ENCODE measurements at regions not wholly inside any gene's neighbourhood (a gene's known extent, or its start where the extent isn't known, plus 50 kb on each side); places are given as distances from the start of the nearest gene placed in this dataset.

GRCh38 chr7:118525020-118525419 is 300.5 kb downstream of the ANKRD7 start:
- POLR2A ChIA-PET: no interaction called here
- no peaks in the 10 kb centered on the region for H3K27me3 ChIP-seq (replicated peaks in 2 of 5; ENCODE audit: control insufficient read depth in 4 of 5, insufficient read depth in 5 of 5, low read length in 4 of 5)
- no peak overlapping the region for H3K4me3 ChIP-seq (ENCODE audit: control insufficient read depth in 1 of 7, extremely low read depth in 1 of 7, insufficient read depth in 4 of 7, low read depth in 2 of 7, low read length in 6 of 7)
- no peaks in the 10 kb centered on the region for H3K9me3 ChIP-seq (ENCODE audit: control extremely low read depth in 1 of 5, control insufficient read depth in 4 of 5, insufficient read depth in 2 of 5, low read depth in 1 of 5, low read length in 4 of 5)
- H3K27ac ChIP-seq (ENCODE audit: insufficient read depth in 1 of 2, low read depth in 1 of 2, low read length in 2 of 2, poor library complexity in 1 of 2, severe bottlenecking in 2 of 2): no peak overlapping the region
- H3K36me3 ChIP-seq (ENCODE audit: control insufficient read depth in 4 of 4, insufficient read depth in 4 of 4, low read length in 3 of 4): no peaks in the 10 kb centered on the region
- CTCF ChIA-PET: no interaction called here
- H3K4me1 ChIP-seq (ENCODE audit: control extremely low read depth in 1 of 4, control insufficient read depth in 4 of 4, insufficient read depth in 4 of 4, low read length in 3 of 4): no peaks in the 10 kb centered on the region
- no peak for DNase-seq

- no peak overlapping the region for H3K27ac ChIP-seq (ENCODE audit: insufficient read depth in 1 of 2, low read depth in 1 of 2, low read length in 2 of 2, poor library complexity in 1 of 2, severe bottlenecking in 2 of 2)
- H3K4me3 ChIP-seq (ENCODE audit: control insufficient read depth in 1 of 7, extremely low read depth in 1 of 7, insufficient read depth in 4 of 7, low read depth in 2 of 7, low read length in 6 of 7): no peak overlapping the region
- ChIA-PET POLR2A (no interaction called here), CTCF (no interaction called here)
- H3K36me3 ChIP-seq (ENCODE audit: control insufficient read depth in 4 of 4, insufficient read depth in 4 of 4, low read length in 3 of 4): no peaks in the 10 kb centered on the region
- H3K9me3 ChIP-seq (ENCODE audit: control extremely low read depth in 1 of 5, control insufficient read depth in 4 of 5, insufficient read depth in 2 of 5, low read depth in 1 of 5, low read length in 4 of 5): no peaks in the 10 kb centered on the region
- DNase-seq: no peak
- no peaks in the 10 kb centered on the region for H3K4me1 ChIP-seq (ENCODE audit: control extremely low read depth in 1 of 4, control insufficient read depth in 4 of 4, insufficient read depth in 4 of 4, low read length in 3 of 4)
- H3K27me3 ChIP-seq (replicated peaks in 2 of 5; ENCODE audit: control insufficient read depth in 4 of 5, insufficient read depth in 5 of 5, low read length in 4 of 5): no peaks in the 10 kb centered on the region
Observed at GRCh38 chr7:118531566-118531965, 307.1 kb downstream of the ANKRD7 start.

GRCh38 chr7:118559207-118559606 is 334.7 kb downstream of the ANKRD7 start:
- ChIA-PET POLR2A (no interaction called here), CTCF (no interaction called here)
- DNase-seq: no peak
- H3K4me1 ChIP-seq (ENCODE audit: control extremely low read depth in 1 of 4, control insufficient read depth in 4 of 4, insufficient read depth in 4 of 4, low read length in 3 of 4): no peaks in the 10 kb centered on the region
- no peaks in the 10 kb centered on the region for H3K27me3 ChIP-seq (replicated peaks in 2 of 5; ENCODE audit: control insufficient read depth in 4 of 5, insufficient read depth in 5 of 5, low read length in 4 of 5)
- no peaks in the 10 kb centered on the region for H3K36me3 ChIP-seq (ENCODE audit: control insufficient read depth in 4 of 4, insufficient read depth in 4 of 4, low read length in 3 of 4)
- no CpG with 5 or more reads among the region's 1 CpG for WGBS (ENCODE audit: insufficient coverage)
- H3K4me3 ChIP-seq (ENCODE audit: control insufficient read depth in 1 of 7, extremely low read depth in 1 of 7, insufficient read depth in 4 of 7, low read depth in 2 of 7, low read length in 6 of 7): no peak overlapping the region
- no peak overlapping the region for H3K27ac ChIP-seq (ENCODE audit: insufficient read depth in 1 of 2, low read depth in 1 of 2, low read length in 2 of 2, poor library complexity in 1 of 2, severe bottlenecking in 2 of 2)
- peaks cover 0 to 2% (median 0%) of the 10 kb centered on the region in 5 experiments for H3K9me3 ChIP-seq (ENCODE audit: control extremely low read depth in 1 of 5, control insufficient read depth in 4 of 5, insufficient read depth in 2 of 5, low read depth in 1 of 5, low read length in 4 of 5)

- Histone ChIP-seq H3K27ac (ENCODE audit: insufficient read depth in 1 of 2, low read depth in 1 of 2, low read length in 2 of 2, poor library complexity in 1 of 2, severe bottlenecking in 2 of 2) (no peak overlapping the region), H3K9me3 (ENCODE audit: control extremely low read depth in 1 of 5, control insufficient read depth in 4 of 5, insufficient read depth in 2 of 5, low read depth in 1 of 5, low read length in 4 of 5) (peaks cover 0 to 3% (median 0%) of the 10 kb centered on the region in 5 experiments), H3K36me3 (ENCODE audit: control insufficient read depth in 4 of 4, insufficient read depth in 4 of 4, low read length in 3 of 4) (no peaks in the 10 kb centered on the region), H3K4me1 (ENCODE audit: control extremely low read depth in 1 of 4, control insufficient read depth in 4 of 4, insufficient read depth in 4 of 4, low read length in 3 of 4) (no peaks in the 10 kb centered on the region), H3K27me3 (replicated peaks in 2 of 5; ENCODE audit: control insufficient read depth in 4 of 5, insufficient read depth in 5 of 5, low read length in 4 of 5) (no peaks in the 10 kb centered on the region), H3K4me3 (ENCODE audit: control insufficient read depth in 1 of 7, extremely low read depth in 1 of 7, insufficient read depth in 4 of 7, low read depth in 2 of 7, low read length in 6 of 7) (no peak overlapping the region)
- CTCF ChIA-PET: no interaction called here
- POLR2A ChIA-PET: no interaction called here
- DNase-seq: no peak
- 88% methylated on average over 1 of the region's 2 CpGs for WGBS (ENCODE audit: insufficient coverage)
Observed at GRCh38 chr7:118563311-118563710, 338.8 kb downstream of the ANKRD7 start.

- CTCF ChIA-PET: no interaction called here
- no peak overlapping the region for H3K4me3 ChIP-seq (ENCODE audit: control insufficient read depth in 1 of 7, extremely low read depth in 1 of 7, insufficient read depth in 4 of 7, low read depth in 2 of 7, low read length in 6 of 7)
- WGBS (ENCODE audit: insufficient coverage): no CpG with 5 or more reads among the region's 1 CpG
Observed at GRCh38 chr7:118572604-118573003, 348.1 kb downstream of the ANKRD7 start.

GRCh38 chr7:118573085-118573484 is 348.6 kb downstream of the ANKRD7 start:
- Histone ChIP-seq H3K27me3 (replicated peaks in 2 of 5; ENCODE audit: control insufficient read depth in 4 of 5, insufficient read depth in 5 of 5, low read length in 4 of 5) (peaks cover 0 to 3% (median 0%) of the 10 kb centered on the region in 5 experiments), H3K9me3 (ENCODE audit: control extremely low read depth in 1 of 5, control insufficient read depth in 4 of 5, insufficient read depth in 2 of 5, low read depth in 1 of 5, low read length in 4 of 5) (no peaks in the 10 kb centered on the region), H3K36me3 (ENCODE audit: control insufficient read depth in 4 of 4, insufficient read depth in 4 of 4, low read length in 3 of 4) (no peaks in the 10 kb centered on the region), H3K4me3 (ENCODE audit: control insufficient read depth in 1 of 7, extremely low read depth in 1 of 7, insufficient read depth in 4 of 7, low read depth in 2 of 7, low read length in 6 of 7) (no peak overlapping the region), H3K4me1 (ENCODE audit: control extremely low read depth in 1 of 4, control insufficient read depth in 4 of 4, insufficient read depth in 4 of 4, low read length in 3 of 4) (no peaks in the 10 kb centered on the region), H3K27ac (ENCODE audit: insufficient read depth in 1 of 2, low read depth in 1 of 2, low read length in 2 of 2, poor library complexity in 1 of 2, severe bottlenecking in 2 of 2) (no peak overlapping the region)
- CTCF ChIA-PET: no interaction called here
- WGBS (ENCODE audit: insufficient coverage): 92% methylated on average over 5 of the region's 5 CpGs
- POLR2A ChIA-PET: no interaction called here
- no peak for DNase-seq

More at GRCh38 chr7:118572604-118573003, 348.1 kb downstream of the ANKRD7 start:
- no peaks in the 10 kb centered on the region for H3K4me1 ChIP-seq (ENCODE audit: control extremely low read depth in 1 of 4, control insufficient read depth in 4 of 4, insufficient read depth in 4 of 4, low read length in 3 of 4)
- H3K27me3 ChIP-seq (replicated peaks in 2 of 5; ENCODE audit: control insufficient read depth in 4 of 5, insufficient read depth in 5 of 5, low read length in 4 of 5): peaks cover 0 to under 1% (median 0%) of the 10 kb centered on the region in 5 experiments
- POLR2A ChIA-PET: no interaction called here
- no peak overlapping the region for H3K27ac ChIP-seq (ENCODE audit: insufficient read depth in 1 of 2, low read depth in 1 of 2, low read length in 2 of 2, poor library complexity in 1 of 2, severe bottlenecking in 2 of 2)
- H3K36me3 ChIP-seq (ENCODE audit: control insufficient read depth in 4 of 4, insufficient read depth in 4 of 4, low read length in 3 of 4): no peaks in the 10 kb centered on the region
- no peaks in the 10 kb centered on the region for H3K9me3 ChIP-seq (ENCODE audit: control extremely low read depth in 1 of 5, control insufficient read depth in 4 of 5, insufficient read depth in 2 of 5, low read depth in 1 of 5, low read length in 4 of 5)
- no peak for DNase-seq

- H3K27ac ChIP-seq (ENCODE audit: insufficient read depth in 1 of 2, low read depth in 1 of 2, low read length in 2 of 2, poor library complexity in 1 of 2, severe bottlenecking in 2 of 2): no peak overlapping the region
- H3K27me3 ChIP-seq (replicated peaks in 2 of 5; ENCODE audit: control insufficient read depth in 4 of 5, insufficient read depth in 5 of 5, low read length in 4 of 5): peaks cover 0 to 3% (median 0%) of the 10 kb centered on the region in 5 experiments
- H3K4me3 ChIP-seq (ENCODE audit: control insufficient read depth in 1 of 7, extremely low read depth in 1 of 7, insufficient read depth in 4 of 7, low read depth in 2 of 7, low read length in 6 of 7): no peak overlapping the region
- POLR2A ChIA-PET: no interaction called here
- WGBS (ENCODE audit: insufficient coverage): 0% methylated on average over 1 of the region's 1 CpG
- no peaks in the 10 kb centered on the region for H3K36me3 ChIP-seq (ENCODE audit: control insufficient read depth in 4 of 4, insufficient read depth in 4 of 4, low read length in 3 of 4)
- DNase-seq: no peak
- H3K9me3 ChIP-seq (ENCODE audit: control extremely low read depth in 1 of 5, control insufficient read depth in 4 of 5, insufficient read depth in 2 of 5, low read depth in 1 of 5, low read length in 4 of 5): no peaks in the 10 kb centered on the region
- CTCF ChIA-PET: no interaction called here
- no peaks in the 10 kb centered on the region for H3K4me1 ChIP-seq (ENCODE audit: control extremely low read depth in 1 of 4, control insufficient read depth in 4 of 4, insufficient read depth in 4 of 4, low read length in 3 of 4)
Observed at GRCh38 chr7:118575393-118575948, 351.0 kb downstream of the ANKRD7 start.
